ENCODE measurements at regions not wholly inside any gene's neighbourhood (a gene's known extent, or its start where the extent isn't known, plus 50 kb on each side); places are given as distances from the start of the nearest gene placed in this dataset.

DNA sequence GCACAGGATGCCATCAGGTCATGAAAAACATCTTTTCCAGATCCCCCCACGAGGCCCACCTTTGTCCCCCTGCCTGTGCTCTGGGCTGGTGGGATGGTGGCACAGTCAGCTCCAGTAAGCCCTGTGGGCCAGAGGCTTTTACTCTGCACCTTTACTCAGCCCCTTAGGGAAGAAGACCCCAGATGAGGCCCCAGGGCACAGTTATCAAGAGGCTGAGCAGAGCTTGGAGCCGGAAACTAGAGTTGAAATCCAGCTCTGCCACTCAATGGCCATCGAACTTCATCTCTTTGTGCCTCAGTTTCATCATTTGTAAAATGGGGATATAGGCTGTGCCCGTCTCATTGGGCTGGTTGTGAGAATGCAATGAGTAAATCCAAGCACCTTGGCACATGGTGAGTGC lies 81.7 kb upstream of the TOX2 start:
- H3K9me3 ChIP-seq = peaks cover 0 to 6% (median 0%) of the 10 kb centered on the region in 3 donors
- no peak for DNase-seq
- WGBS, 2 donors = 60 to 66% methylated on average over 3 to 4 of the region's 4 CpGs
- no peaks in the 10 kb centered on the region for H3K36me3 ChIP-seq (replicated peaks in 1 of 2; ENCODE audit: insufficient read depth in 1 of 2, low read depth in 2 of 2)
- H3K4me3 ChIP-seq = no peak overlapping the region
- no peaks in the 10 kb centered on the region for H3K27me3 ChIP-seq
- ATAC-seq = no peak
- no peaks in the 10 kb centered on the region for H3K4me1 ChIP-seq
- intact Hi-C loops (cut with DNase I) = no loop called here
- no peak overlapping the region for H3K27ac ChIP-seq
- no peak for TF ChIP-seq POLR2A (IDR thresholded peaks at IDR 0.05)
- TF ChIP-seq, protein P1, sequence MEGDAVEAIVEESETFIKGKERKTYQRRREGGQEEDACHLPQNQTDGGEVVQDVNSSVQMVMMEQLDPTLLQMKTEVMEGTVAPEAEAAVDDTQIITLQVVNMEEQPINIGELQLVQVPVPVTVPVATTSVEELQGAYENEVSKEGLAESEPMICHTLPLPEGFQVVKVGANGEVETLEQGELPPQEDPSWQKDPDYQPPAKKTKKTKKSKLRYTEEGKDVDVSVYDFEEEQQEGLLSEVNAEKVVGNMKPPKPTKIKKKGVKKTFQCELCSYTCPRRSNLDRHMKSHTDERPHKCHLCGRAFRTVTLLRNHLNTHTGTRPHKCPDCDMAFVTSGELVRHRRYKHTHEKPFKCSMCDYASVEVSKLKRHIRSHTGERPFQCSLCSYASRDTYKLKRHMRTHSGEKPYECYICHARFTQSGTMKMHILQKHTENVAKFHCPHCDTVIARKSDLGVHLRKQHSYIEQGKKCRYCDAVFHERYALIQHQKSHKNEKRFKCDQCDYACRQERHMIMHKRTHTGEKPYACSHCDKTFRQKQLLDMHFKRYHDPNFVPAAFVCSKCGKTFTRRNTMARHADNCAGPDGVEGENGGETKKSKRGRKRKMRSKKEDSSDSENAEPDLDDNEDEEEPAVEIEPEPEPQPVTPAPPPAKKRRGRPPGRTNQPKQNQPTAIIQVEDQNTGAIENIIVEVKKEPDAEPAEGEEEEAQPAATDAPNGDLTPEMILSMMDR (IDR thresholded peaks at IDR 0.05) = no peak

DNA sequence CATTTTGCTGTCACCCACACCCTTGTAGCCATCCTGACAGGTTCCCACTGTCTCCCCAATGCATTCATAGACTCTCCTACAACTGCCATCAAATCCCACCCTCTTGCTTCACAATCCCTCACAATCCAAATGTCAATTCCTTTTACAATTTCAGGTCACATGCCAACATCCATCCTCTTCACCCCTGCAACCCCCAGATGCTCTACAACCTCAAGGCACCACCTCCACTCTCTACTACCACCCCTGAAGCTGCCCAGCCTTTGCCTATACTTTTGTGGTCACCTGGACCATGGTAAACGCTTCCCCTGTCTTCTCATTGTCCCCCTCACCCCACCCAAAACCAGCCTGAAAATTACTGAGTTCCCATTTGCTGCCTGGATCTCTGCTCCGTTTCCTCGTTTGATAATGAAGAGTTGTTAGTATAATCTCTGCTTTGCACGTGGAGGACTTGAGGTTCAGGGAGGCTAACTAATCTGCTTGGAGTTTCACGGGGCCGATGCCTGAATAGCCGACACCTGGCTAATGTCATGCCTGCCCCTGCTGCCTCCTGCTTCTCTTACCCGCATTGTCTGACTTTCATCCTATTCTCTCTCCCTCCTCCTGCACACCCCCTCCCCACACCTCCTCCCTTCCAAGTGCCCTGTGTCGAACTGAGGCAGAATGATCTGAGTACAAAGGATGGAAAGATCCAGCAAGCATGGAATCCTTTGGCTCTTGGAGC lies 82.4 kb upstream of the TOX2 start:
- H3K4me1 ChIP-seq = no peaks in the 10 kb centered on the region
- no peak overlapping the region for H3K27ac ChIP-seq
- no peaks in the 10 kb centered on the region for H3K36me3 ChIP-seq (replicated peaks in 1 of 2; ENCODE audit: insufficient read depth in 1 of 2, low read depth in 2 of 2)
- H3K4me3 ChIP-seq = no peak overlapping the region
- H3K27me3 ChIP-seq = no peaks in the 10 kb centered on the region
- no peak for DNase-seq
- TF ChIP-seq, protein P1 (IDR thresholded peaks at IDR 0.05) = no peak
- no peak for TF ChIP-seq POLR2A (IDR thresholded peaks at IDR 0.05)
- ATAC-seq = no peak
- intact Hi-C loops (cut with DNase I) = no loop called here
- H3K9me3 ChIP-seq = peaks cover 0 to 6% (median 0%) of the 10 kb centered on the region in 3 donors
- WGBS, 2 donors = 38% methylated on average over 9 of the region's 9 CpGs

DNA sequence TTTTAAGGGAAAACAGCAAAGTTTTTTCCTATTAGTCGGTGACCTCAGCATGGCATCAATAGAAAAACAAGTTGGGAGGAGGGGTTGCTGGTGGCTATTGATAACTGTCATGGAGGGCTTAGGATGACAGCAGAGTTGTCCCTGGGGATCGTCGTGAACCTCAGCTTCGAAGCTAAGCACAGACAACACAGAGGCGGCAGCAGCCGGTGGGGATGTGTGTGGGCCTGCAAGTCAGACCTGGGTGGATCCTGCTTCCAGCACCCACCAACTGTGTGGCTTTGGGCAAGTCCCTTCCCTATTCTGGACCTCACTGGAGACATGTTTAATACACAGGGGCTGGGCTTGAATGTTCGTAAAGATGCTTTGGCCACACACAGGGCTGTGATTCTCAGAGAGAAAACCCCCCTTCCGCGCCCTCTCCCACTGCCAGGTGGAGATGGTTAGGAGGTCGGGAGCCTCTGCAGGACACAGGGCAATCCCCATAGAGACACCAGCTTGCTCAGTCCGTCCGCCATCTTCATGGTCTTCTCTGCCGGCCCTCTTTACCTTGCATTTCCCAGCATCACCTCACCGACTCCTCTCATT lies 83.1 kb upstream of the TOX2 start:
- no peak for TF ChIP-seq POLR2A (IDR thresholded peaks at IDR 0.05)
- TF ChIP-seq, protein P1 (IDR thresholded peaks at IDR 0.05) = no peak
- H3K36me3 ChIP-seq (replicated peaks in 1 of 2; ENCODE audit: insufficient read depth in 1 of 2, low read depth in 2 of 2) = no peaks in the 10 kb centered on the region
- ATAC-seq = no peak
- H3K4me3 ChIP-seq = no peak overlapping the region
- H3K9me3 ChIP-seq = peaks cover 0 to 6% (median 0%) of the 10 kb centered on the region in 3 donors
- no peaks in the 10 kb centered on the region for H3K4me1 ChIP-seq
- no peak overlapping the region for H3K27ac ChIP-seq
- 68 to 77% methylated on average over 12 to 14 of the region's 14 CpGs for WGBS, 2 donors
- intact Hi-C loops (cut with DNase I) = no loop called here
- DNase-seq = no peak
- no peaks in the 10 kb centered on the region for H3K27me3 ChIP-seq

DNA sequence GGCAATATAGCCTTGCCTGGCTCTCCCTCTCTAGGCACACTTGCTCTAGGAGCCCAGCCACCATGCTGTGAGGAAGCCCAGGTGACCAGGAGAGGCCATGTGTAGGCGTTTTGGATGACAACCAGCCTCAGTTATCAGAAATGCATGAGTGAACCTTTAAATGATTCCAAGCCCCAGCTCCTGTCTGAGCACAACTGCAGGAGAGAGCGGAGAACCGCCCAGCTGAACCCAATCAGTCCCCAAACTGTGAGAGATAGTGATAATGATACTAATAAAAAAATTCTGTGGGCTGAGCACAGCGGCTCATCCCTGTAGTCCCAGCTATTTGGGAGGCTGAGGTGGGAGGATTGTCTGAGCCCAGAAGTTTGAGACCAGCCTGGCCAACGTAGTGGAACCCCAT lies 83.8 kb upstream of the TOX2 start:
- no peaks in the 10 kb centered on the region for H3K36me3 ChIP-seq (replicated peaks in 1 of 2; ENCODE audit: insufficient read depth in 1 of 2, low read depth in 2 of 2)
- ATAC-seq (no peak), DNase-seq (no peak)
- H3K27ac ChIP-seq = no peak overlapping the region
- TF ChIP-seq, protein P1 (IDR thresholded peaks at IDR 0.05) = no peak
- no peak for TF ChIP-seq POLR2A (IDR thresholded peaks at IDR 0.05)
- H3K4me3 ChIP-seq = no peak overlapping the region
- H3K4me1 ChIP-seq = no peaks in the 10 kb centered on the region
- intact Hi-C loops (cut with DNase I) = no loop called here
- 41 to 47% methylated on average over 4 to 5 of the region's 5 CpGs for WGBS, 2 donors
- peaks cover 0 to 6% (median 0%) of the 10 kb centered on the region in 3 donors for H3K9me3 ChIP-seq
- no peaks in the 10 kb centered on the region for H3K27me3 ChIP-seq
